ENCODE measurements at regions not wholly inside any gene's neighbourhood (a gene's known extent, or its start where the extent isn't known, plus 50 kb on each side); places are given as distances from the start of the nearest gene placed in this dataset.

- TF ChIP-seq CTCF (IDR thresholded peaks at IDR 0.05) (no peak), EZH2phosphoT487 (IDR thresholded peaks at IDR 0.05) (no peak)
These were observed 457.8 kb downstream of the PTPRC start for GRCh38 chr1:199096591-199096990.

Measured in neural progenitor cell (in vitro differentiated cells).